ENCODE measurements at regions not wholly inside any gene's neighbourhood (a gene's known extent, or its start where the extent isn't known, plus 50 kb on each side); places are given as distances from the start of the nearest gene placed in this dataset.

GRCh38 chr18:31267823-31268481, 50.0 kb upstream of the DSG1 start:
- Histone ChIP-seq H2AFZ (no peak overlapping the region), H3K27ac (no peak overlapping the region), H3K4me3 (no peak overlapping the region), H3K79me2 (ENCODE audit: low read depth) (no peaks in the 10 kb centered on the region), H4K20me1 (ENCODE audit: insufficient read depth) (no peaks in the 10 kb centered on the region), H3K36me3 (ENCODE audit: low read depth) (no peaks in the 10 kb centered on the region), H3F3A (ENCODE audit: insufficient read depth, low read depth) (no peaks in the 10 kb centered on the region), H3K4me1 (replicated peaks; ENCODE audit: insufficient read depth) (no peaks in the 10 kb centered on the region), H3K9me2 (ENCODE audit: insufficient read depth) (no peaks in the 10 kb centered on the region), H3K4me2 (no peak overlapping the region), H3K9me3 (ENCODE audit: insufficient read depth, low read depth) (no peaks in the 10 kb centered on the region), H3K27me3 (ENCODE audit: insufficient read depth, low read depth) (no peaks in the 10 kb centered on the region)
- ChIA-PET CTCF (no interaction called here), POLR2A (ENCODE audit: unreplicated experiment) (no interaction called here)
- no peak for DNase-seq
- intact Hi-C loops (cut with micrococcal nuclease; ENCODE audit: unreplicated experiment): loop anchor here (5.0 kb wide), 1 partner anchor 244 kb away; no protein-coding TSS in a partner anchor
- BruUV-seq (replicated peaks): no TSS peak
- TF ChIP-seq EZH2 (IDR thresholded peaks at IDR 0.05; ENCODE audit: low read depth) (no peak), CTCF (conservative IDR thresholded peaks at IDR 0.05) (no peak)
